Endothelial cell of umbilical vein (primary cell): ENCODE measurements at regions not wholly inside any gene's neighbourhood (a gene's known extent, or its start where the extent isn't known, plus 50 kb on each side); places are given as distances from the start of the nearest gene placed in this dataset.
"Not testable (repeated sequence)": the region's sequence is repeated elsewhere in the genome, so short reads cannot be mapped to it uniquely, and the experiment has no call there.

Experiments
- BruUV-seq: library from RNA; stranded (reverse); fragments of 400-500 nt; replicated peaks from 2 replicates; lab custom pipeline; 2021; lab: Mats Ljungman, UMichigan
- CTCF ChIA-PET: fragments of 300-600, 350-600 bp; sonication (Branson Sonifier 250); formaldehyde crosslinking; loops from one replicate; lab custom pipeline; 2021; ENCODE audit warnings: antibody characterized with exemption, inconsistent platforms; lab: Charles Lee
- POLR2A ChIA-PET: fragments of 300-600, 350-600 bp; sonication (Branson Sonifier 250); formaldehyde crosslinking; loops from one replicate; lab custom pipeline; 2021; ENCODE audit warnings: antibody characterized with exemption, inconsistent platforms; lab: Charles Lee
- DNase-seq: peaks from one replicate; pipeline ENCODE4 v3.0.0-alpha.2; 2011; ENCODE audit warnings: low read depth, low spot score
- FAIRE-seq: peaks from 2 replicates; lab custom pipeline; 2011; peaks lifted over from hg19 to GRCh38; lab: Jason Lieb, UNC
- H2AFZ ChIP-seq: 2 replicates; pipeline ENCODE4 v1.6.0; 2012; ENCODE audit warnings: low read depth, low read length, control low read depth, inconsistent platforms
- H3K27ac ChIP-seq: 2 replicates; pipeline ENCODE4 v1.5.1; 2011; ENCODE audit warnings: low read depth, mild to moderate bottlenecking, control low read depth, low read length, moderate library complexity; ENCODE audit not compliant: insufficient read depth
- H3K27me3 ChIP-seq, 2 experiments: 2 replicates each; pipeline versions ENCODE4 v1.6.0 to v1.6.1; 2011; ENCODE audit warnings: low read length in 2 of 2, mixed read lengths in 1 of 2; ENCODE audit not compliant: control insufficient read depth in 2 of 2, insufficient read depth in 2 of 2
- H3K36me3 ChIP-seq, 2 experiments: 2 replicates in 1 of 2; 3 replicates in 1 of 2; pipeline ENCODE4 v1.5.1; 2011; ENCODE audit warnings: low read length in 2 of 2, mild to moderate bottlenecking in 1 of 2, moderate library complexity in 1 of 2; ENCODE audit not compliant: control insufficient read depth in 2 of 2, insufficient read depth in 2 of 2; ENCODE audit errors: extremely low read depth in 1 of 2
- H3K4me1 ChIP-seq: 3 replicates; pipeline ENCODE4 v1.5.1; 2011; ENCODE audit warnings: mild to moderate bottlenecking, low read length; ENCODE audit not compliant: control insufficient read depth, insufficient read depth; ENCODE audit errors: extremely low read depth
- H3K4me2 ChIP-seq: 2 replicates; pipeline ENCODE4 v1.6.1; 2011; ENCODE audit warnings: low read length, control low read depth, mixed read lengths; ENCODE audit not compliant: insufficient read depth
- H3K4me3 ChIP-seq, 3 experiments: fragments of 200-600 bp in 1 of 3; sonication (generic), shearing (Covaris generic) in 1 of 3; replicated peaks in 1 of 3; 2 replicates each; pipeline ENCODE4 v1.5.1; 2011 to 2016; ENCODE audit warnings: control low read depth in 3 of 3, low read length in 3 of 3, mild to moderate bottlenecking in 2 of 3, inconsistent platforms in 1 of 3, low read depth in 1 of 3, moderate library complexity in 1 of 3; ENCODE audit not compliant: insufficient read depth in 1 of 3
- H3K79me2 ChIP-seq: 2 replicates; pipeline ENCODE4 v1.6.0; 2012; ENCODE audit warnings: low read length, inconsistent platforms; ENCODE audit not compliant: control insufficient read depth, insufficient read depth
- H3K9ac ChIP-seq: replicated peaks from 2 replicates; pipeline ENCODE3; 2011; ENCODE audit warnings: low read length, control low read depth; ENCODE audit not compliant: insufficient read depth; ENCODE audit errors: extremely low read depth
- H3K9me1 ChIP-seq: replicated peaks from 3 replicates; pipeline ENCODE4 v1.6.0; 2011; ENCODE audit warnings: mild to moderate bottlenecking, low read length; ENCODE audit not compliant: control insufficient read depth, insufficient read depth; ENCODE audit errors: extremely low read depth
- H3K9me3 ChIP-seq: replicated peaks from 2 replicates; pipeline ENCODE4 v1.5.1; 2012; ENCODE audit warnings: low read length, inconsistent platforms; ENCODE audit not compliant: control insufficient read depth, insufficient read depth
- H4K20me1 ChIP-seq: replicated peaks from 2 replicates; pipeline ENCODE3; 2011; ENCODE audit warnings: mild to moderate bottlenecking, low read length; ENCODE audit not compliant: control insufficient read depth, insufficient read depth; ENCODE audit errors: extremely low read depth
- dilution Hi-C: fragments of 300-500 bp; cut with MboI; formaldehyde crosslinking; loops from one replicate; pipeline ENCODE4 v1.15.0; 2019; ENCODE audit warnings: low sequenced_read_pairs; ENCODE audit not compliant: extremely low pct_ligation_motif_present
- intact Hi-C: fragments of 100-400 bp; cut with micrococcal nuclease; formaldehyde crosslinking; loops from one replicate; pipeline ENCODE4 v1.10.0; 2022

DNA sequence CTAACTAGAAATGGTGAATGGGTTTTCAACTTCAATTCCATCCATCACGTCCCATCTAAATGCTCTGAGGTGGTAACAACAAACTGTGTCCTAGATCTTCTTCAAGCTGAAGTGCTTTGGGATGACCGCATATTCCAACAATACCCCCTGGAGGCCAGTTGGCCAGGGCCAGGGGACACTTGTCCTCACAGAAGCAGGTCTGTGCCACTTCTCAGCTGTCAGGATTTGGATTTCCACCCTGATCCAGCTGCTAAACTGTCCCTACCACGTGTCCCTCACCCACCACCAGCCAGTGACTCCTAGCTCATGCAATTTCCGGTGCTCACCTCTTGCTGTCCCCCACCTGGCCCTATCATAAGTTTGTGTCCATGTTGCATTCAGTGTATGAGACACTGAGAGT is 633.0 kb downstream of the PRIM2 start:
- H3K36me3 ChIP-seq, H3K79me2 ChIP-seq, H3K9me3 ChIP-seq, FAIRE-seq, H3K27ac ChIP-seq, H3K4me2 ChIP-seq, H2AFZ ChIP-seq, dilution Hi-C loops, H3K27me3 ChIP-seq, DNase-seq, H3K9me1 ChIP-seq, BruUV-seq, H3K4me1 ChIP-seq, H3K4me3 ChIP-seq, CTCF ChIA-PET, POLR2A ChIA-PET, H3K9ac ChIP-seq, H4K20me1 ChIP-seq, intact Hi-C loops: not testable (repeated sequence)

DNA sequence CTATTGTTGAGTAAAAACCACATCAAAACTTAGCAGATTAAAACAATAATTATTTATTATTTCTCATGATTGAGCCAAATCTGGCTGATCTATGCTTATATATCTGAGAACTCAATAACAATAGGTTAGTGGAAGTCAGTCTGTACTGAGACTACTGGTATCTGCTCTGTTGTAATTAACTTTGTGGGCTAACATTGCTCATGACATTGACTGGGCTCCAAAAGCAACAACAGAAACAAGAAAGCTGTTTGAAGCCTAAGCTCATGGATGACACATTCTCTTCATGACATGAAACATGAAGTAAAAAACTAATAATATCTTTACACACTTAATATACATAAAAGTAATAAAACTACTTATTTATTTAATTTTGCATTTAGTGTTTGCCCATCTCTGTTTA is 649.3 kb downstream of the PRIM2 start:
- FAIRE-seq, CTCF ChIA-PET, H2AFZ ChIP-seq, H3K4me3 ChIP-seq, H3K27ac ChIP-seq, H3K9me3 ChIP-seq, H4K20me1 ChIP-seq, BruUV-seq, dilution Hi-C loops, H3K4me1 ChIP-seq, POLR2A ChIA-PET, H3K79me2 ChIP-seq, H3K9ac ChIP-seq, intact Hi-C loops, H3K36me3 ChIP-seq, H3K4me2 ChIP-seq, DNase-seq, H3K9me1 ChIP-seq, H3K27me3 ChIP-seq: not testable (repeated sequence)

DNA sequence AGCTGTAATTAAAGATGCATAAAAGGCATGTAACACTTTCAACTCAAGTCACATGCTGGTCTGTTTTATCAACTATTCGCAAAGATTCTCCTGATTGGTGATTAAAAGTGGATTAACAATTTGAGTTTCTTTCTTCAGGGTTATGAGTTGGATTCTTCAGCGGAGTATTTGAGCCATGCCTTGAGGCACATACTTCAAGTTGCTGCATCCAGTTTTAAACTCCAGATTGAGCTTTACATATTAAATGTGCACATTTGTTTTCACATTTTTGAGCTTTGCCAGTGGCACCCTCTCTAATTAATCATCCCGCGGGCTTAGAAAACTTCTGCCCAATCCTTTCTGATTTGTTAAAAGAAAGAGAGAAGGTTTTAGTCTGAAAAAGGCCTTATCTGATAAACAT is 654.5 kb downstream of the PRIM2 start:
- H3K27ac ChIP-seq, H3K9me1 ChIP-seq, dilution Hi-C loops, H3K9ac ChIP-seq, H3K27me3 ChIP-seq, FAIRE-seq, POLR2A ChIA-PET, H3K4me2 ChIP-seq, H3K4me3 ChIP-seq, DNase-seq, BruUV-seq, H4K20me1 ChIP-seq, H2AFZ ChIP-seq, H3K9me3 ChIP-seq, H3K79me2 ChIP-seq, CTCF ChIA-PET, intact Hi-C loops, H3K4me1 ChIP-seq, H3K36me3 ChIP-seq: not testable (repeated sequence)
